B cell (primary cell): ENCODE measurements at regions not wholly inside any gene's neighbourhood (a gene's known extent, or its start where the extent isn't known, plus 50 kb on each side); places are given as distances from the start of the nearest gene placed in this dataset.

Experiments used
- EZH2 ChIP-seq: IDR thresholded peaks from 2 replicates; pipeline ENCODE4 v1.6.1; 2012; ENCODE audit warnings: borderline replicate concordance, low read depth, mild to moderate bottlenecking, moderate library complexity, low read length; ENCODE audit not compliant: insufficient read depth, poor library complexity, severe bottlenecking
- TF ChIP-seq, protein P1 (sequence below): fragments of 200-600 bp; IDR thresholded peaks from one replicate; pipeline ENCODE4 v1.8.0; 2022; ENCODE audit warnings: antibody characterized with exemption, mild to moderate bottlenecking

DNA sequence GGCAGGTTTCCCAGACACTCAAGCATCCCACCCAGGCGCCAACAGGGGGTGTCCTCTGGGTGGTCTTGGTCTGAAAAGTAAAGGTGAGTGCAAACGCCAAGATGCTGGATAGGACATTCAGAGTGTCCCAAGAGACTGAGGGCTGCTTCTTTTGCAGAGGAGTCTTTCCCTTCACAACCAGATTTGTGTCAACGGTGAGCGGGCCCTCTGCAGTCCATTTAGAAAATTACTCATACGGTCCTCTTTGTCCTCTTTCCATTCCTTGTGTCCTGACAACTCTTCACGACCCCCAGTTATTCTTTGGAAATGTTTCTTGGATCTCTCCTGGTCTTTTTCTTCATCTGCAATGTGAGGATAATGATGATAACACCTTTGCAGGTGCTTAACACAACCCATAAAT lies 257.8 kb downstream of the CDC5L start:
- TF ChIP-seq, protein P1, sequence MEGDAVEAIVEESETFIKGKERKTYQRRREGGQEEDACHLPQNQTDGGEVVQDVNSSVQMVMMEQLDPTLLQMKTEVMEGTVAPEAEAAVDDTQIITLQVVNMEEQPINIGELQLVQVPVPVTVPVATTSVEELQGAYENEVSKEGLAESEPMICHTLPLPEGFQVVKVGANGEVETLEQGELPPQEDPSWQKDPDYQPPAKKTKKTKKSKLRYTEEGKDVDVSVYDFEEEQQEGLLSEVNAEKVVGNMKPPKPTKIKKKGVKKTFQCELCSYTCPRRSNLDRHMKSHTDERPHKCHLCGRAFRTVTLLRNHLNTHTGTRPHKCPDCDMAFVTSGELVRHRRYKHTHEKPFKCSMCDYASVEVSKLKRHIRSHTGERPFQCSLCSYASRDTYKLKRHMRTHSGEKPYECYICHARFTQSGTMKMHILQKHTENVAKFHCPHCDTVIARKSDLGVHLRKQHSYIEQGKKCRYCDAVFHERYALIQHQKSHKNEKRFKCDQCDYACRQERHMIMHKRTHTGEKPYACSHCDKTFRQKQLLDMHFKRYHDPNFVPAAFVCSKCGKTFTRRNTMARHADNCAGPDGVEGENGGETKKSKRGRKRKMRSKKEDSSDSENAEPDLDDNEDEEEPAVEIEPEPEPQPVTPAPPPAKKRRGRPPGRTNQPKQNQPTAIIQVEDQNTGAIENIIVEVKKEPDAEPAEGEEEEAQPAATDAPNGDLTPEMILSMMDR: no peak
- no peak for TF ChIP-seq EZH2
